GM12878 (cell line): ENCODE measurements at regions not wholly inside any gene's neighbourhood (a gene's known extent, or its start where the extent isn't known, plus 50 kb on each side); places are given as distances from the start of the nearest gene placed in this dataset.
A peak's percentile ranks its signal among the peaks of the same experiment; 100 is the strongest.
"Not testable (repeated sequence)": the region's sequence is repeated elsewhere in the genome, so short reads cannot be mapped to it uniquely, and the experiment has no call there.

ENCODE experiments used
- ATAC-seq: fragments of 200-7000 bp; cut with Tn5 transposase; 3 replicates; pipeline ENCODE4 v1.9.1; 2020; ENCODE audit warnings: mild to moderate bottlenecking, moderate library complexity
- BruUV-seq: library from RNA; stranded (reverse); fragments of 400-500 nt; replicated peaks from 2 replicates; lab custom pipeline; 2021; lab: Mats Ljungman, UMichigan
- CTCF ChIA-PET: fragments of 300-600 bp; sonication (Branson Sonifier 250); formaldehyde crosslinking; extraction: SDS; loops from one replicate; lab custom pipeline; 2021; ENCODE audit warnings: inconsistent platforms; lab: Yijun Ruan, JAX
- POLR2A ChIA-PET: fragments of 350-600 bp; formaldehyde crosslinking; extraction: SDS; loops from one replicate; lab custom pipeline; 2021; ENCODE audit warnings: inconsistent platforms; lab: Charles Lee
- RAD21 ChIA-PET: fragments of 300-600 bp; sonication (Branson Sonifier 250); formaldehyde crosslinking; loops from one replicate; lab custom pipeline; 2023; ENCODE audit warnings: antibody characterized with exemption; ENCODE audit not compliant: unreplicated experiment; lab: Charles Lee
- SMC1A ChIA-PET: fragments of 300-600 bp; sonication (Branson Sonifier 250); formaldehyde crosslinking; loops from one replicate; lab custom pipeline; 2023; ENCODE audit not compliant: unreplicated experiment, uncharacterized antibody; lab: Charles Lee
- DNase-seq: peaks from one replicate; pipeline ENCODE4 v3.0.0-alpha.2; 2011; ENCODE audit warnings: low read depth, low spot score
- FAIRE-seq: peaks from 3 replicates; lab custom pipeline; 2011; peaks lifted over from hg19 to GRCh38; lab: Jason Lieb, UNC
- H2AFZ ChIP-seq: 2 replicates; pipeline ENCODE4 v1.6.0; 2011; ENCODE audit warnings: low read depth, low read length, control low read depth; ENCODE audit not compliant: control insufficient read depth
- H3K27ac ChIP-seq: 2 replicates; pipeline ENCODE4 v1.5.1; 2011; ENCODE audit warnings: control low read depth; ENCODE audit not compliant: control insufficient read depth, insufficient read depth
- H3K27me3 ChIP-seq, 2 experiments: replicated peaks in 1 of 2; 2 replicates each; pipeline versions ENCODE4 v1.6.0 to v1.6.1; 2011; ENCODE audit warnings: low read length in 1 of 2; ENCODE audit not compliant: control insufficient read depth in 2 of 2, insufficient read depth in 2 of 2
- H3K36me3 ChIP-seq, 2 experiments: 2 replicates each; pipeline ENCODE4 v1.5.1; 2011; ENCODE audit warnings: low read length in 1 of 2; ENCODE audit not compliant: control insufficient read depth in 2 of 2, insufficient read depth in 2 of 2
- H3K4me1 ChIP-seq: 2 replicates; pipeline ENCODE4 v1.6.1; 2011; ENCODE audit warnings: mild to moderate bottlenecking, low read length, moderate library complexity, mixed read lengths; ENCODE audit not compliant: control insufficient read depth, insufficient read depth
- H3K4me2 ChIP-seq: 2 replicates; pipeline ENCODE4 v1.6.0; 2011; ENCODE audit warnings: control low read depth; ENCODE audit not compliant: control insufficient read depth, insufficient read depth
- H3K4me3 ChIP-seq: fragments of 200-600 bp; sonication (generic); 2 replicates; pipeline ENCODE4 v1.5.1; 2016
- H3K79me2 ChIP-seq: 2 replicates; pipeline ENCODE4 v1.6.0; 2011; ENCODE audit warnings: low read length; ENCODE audit not compliant: control insufficient read depth, insufficient read depth
- H3K9ac ChIP-seq: 2 replicates; pipeline ENCODE4 v1.8.0; 2011; ENCODE audit warnings: low read length, control low read depth, mixed read lengths; ENCODE audit not compliant: control insufficient read depth, insufficient read depth
- H3K9me3 ChIP-seq: replicated peaks from 3 replicates; pipeline ENCODE4 v1.5.1; 2011; ENCODE audit warnings: mild to moderate bottlenecking, low read length; ENCODE audit not compliant: control insufficient read depth, insufficient read depth
- H4K20me1 ChIP-seq: 2 replicates; pipeline ENCODE4 v1.6.0; 2011; ENCODE audit not compliant: control insufficient read depth, insufficient read depth
- BHLHE40 ChIP-seq, 2 experiments: fragments of 450-650 bp in 1 of 2; IDR thresholded peaks; 2 replicates each; pipeline ENCODE4 v1.6.1; 2011 to 2017; ENCODE audit warnings: low read depth in 2 of 2, borderline replicate concordance in 1 of 2, improper control_type of control experiment in 1 of 2, low read length in 1 of 2, mild to moderate bottlenecking in 1 of 2
- WGBS: methylation state at CpG from one replicate; pipeline ENCODE4 v1.1.6; 2016; ENCODE audit warnings: low lambda C conversion rate; ENCODE audit not compliant: insufficient replicate concordance, insufficient coverage; ENCODE audit errors: missing lambda C conversion rate; 5-methylcytosine and 5-hydroxymethylcytosine counted together
- in situ Hi-C: fragments of 300-500 bp; cut with MboI; formaldehyde crosslinking; loops from 9 replicates; pipeline ENCODE4 v1.14.3; 2018; ENCODE audit warnings: mixed read lengths
- intact Hi-C: fragments of 100-400 bp; cut with micrococcal nuclease; formaldehyde crosslinking; loops from one replicate; pipeline ENCODE4 v1.14.2; 2022; ENCODE audit not compliant: unreplicated experiment

DNA sequence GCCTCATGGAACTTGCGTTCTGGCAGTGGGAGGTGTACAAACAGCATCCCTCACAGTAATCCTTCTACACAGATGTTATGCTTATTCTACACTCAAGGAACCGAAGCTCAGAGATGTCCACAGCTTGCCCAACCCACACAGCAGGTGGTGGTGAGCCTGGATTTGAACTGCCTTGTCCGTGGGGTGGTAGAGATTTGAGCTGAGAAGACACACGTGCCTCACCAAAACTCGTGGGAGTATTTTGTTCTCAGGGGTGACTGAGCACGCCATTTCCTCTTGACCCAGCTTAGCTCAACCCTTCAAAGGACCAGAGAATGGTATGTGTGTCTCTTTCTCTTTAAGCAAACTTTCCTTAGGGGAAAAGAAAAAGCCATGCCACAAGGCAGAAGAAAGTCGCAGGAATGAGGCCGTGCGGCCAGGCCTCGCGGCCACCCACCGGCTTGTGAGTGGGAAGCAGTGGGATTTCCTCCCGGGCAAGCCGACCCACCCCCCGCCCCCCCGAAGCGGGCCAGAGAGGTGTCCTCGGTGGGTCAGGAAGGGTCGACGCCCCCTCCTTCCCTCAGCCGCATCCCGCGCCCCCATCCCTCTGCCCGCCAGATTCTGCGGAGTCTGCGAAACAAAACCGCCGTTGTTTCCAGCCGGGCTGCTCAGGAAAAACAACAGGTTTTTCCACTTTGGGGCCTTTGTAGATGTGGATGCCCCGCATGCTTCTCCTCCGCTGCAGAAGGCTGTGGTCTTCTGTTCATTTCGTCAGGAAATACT, 123.8 kb upstream of the ZNF469 start:
- H3K27me3 ChIP-seq, FAIRE-seq, in situ Hi-C loops: not testable (repeated sequence)

DNA sequence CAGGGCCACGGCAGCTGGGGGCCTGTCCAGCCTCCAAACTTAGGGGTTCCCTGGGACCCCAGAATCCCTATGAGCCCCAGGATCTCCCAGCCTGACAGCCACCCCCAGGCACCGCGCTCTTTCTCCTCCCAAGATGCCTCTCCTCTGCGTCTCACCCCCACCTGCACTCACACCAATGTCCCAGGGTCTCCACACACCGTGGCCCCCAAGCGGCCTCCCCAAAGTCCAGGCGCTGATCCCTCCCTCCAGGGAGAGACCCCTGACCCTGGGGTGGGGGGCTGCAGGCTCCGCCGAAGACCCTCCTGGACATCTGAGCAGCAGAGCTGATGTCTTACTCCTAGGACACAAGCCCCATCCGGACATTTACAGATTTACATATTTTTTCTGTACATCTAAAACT, 123.2 kb upstream of the ZNF469 start:
- H3K4me1 ChIP-seq, H3K36me3 ChIP-seq, H3K79me2 ChIP-seq, DNase-seq, H4K20me1 ChIP-seq, FAIRE-seq, H3K4me3 ChIP-seq, BruUV-seq, CTCF ChIA-PET, H3K4me2 ChIP-seq, H3K9me3 ChIP-seq, H3K27ac ChIP-seq, H3K27me3 ChIP-seq, RAD21 ChIA-PET, H3K9ac ChIP-seq, intact Hi-C loops, POLR2A ChIA-PET, SMC1A ChIA-PET, H2AFZ ChIP-seq, ATAC-seq, in situ Hi-C loops: not testable (repeated sequence)
- WGBS = 65% methylated on average over 7 of the region's 10 CpGs

More for the DNA sequence above, 123.8 kb upstream of the ZNF469 start:
- POLR2A ChIA-PET, DNase-seq, SMC1A ChIA-PET, BruUV-seq, CTCF ChIA-PET, H3K4me2 ChIP-seq, H3K9me3 ChIP-seq, H3K27ac ChIP-seq, H2AFZ ChIP-seq, RAD21 ChIA-PET, H3K4me1 ChIP-seq, H4K20me1 ChIP-seq, intact Hi-C loops, H3K79me2 ChIP-seq, H3K36me3 ChIP-seq, H3K9ac ChIP-seq, ATAC-seq, H3K4me3 ChIP-seq: not testable (repeated sequence)
- 8% methylated on average over 22 of the region's 32 CpGs for WGBS
- TF ChIP-seq BHLHE40 (IDR thresholded peaks at IDR 0.05; ENCODE audit: borderline replicate concordance in 1 of 2, low read depth in 2 of 2, low read length in 1 of 2) = peak in 1 of 2 experiments; percentile 36; a peak in 2 of 4 replicates
- TF ChIP-seq, all 136 proteins: peak for 1; not testable (repeated sequence) for 135

DNA sequence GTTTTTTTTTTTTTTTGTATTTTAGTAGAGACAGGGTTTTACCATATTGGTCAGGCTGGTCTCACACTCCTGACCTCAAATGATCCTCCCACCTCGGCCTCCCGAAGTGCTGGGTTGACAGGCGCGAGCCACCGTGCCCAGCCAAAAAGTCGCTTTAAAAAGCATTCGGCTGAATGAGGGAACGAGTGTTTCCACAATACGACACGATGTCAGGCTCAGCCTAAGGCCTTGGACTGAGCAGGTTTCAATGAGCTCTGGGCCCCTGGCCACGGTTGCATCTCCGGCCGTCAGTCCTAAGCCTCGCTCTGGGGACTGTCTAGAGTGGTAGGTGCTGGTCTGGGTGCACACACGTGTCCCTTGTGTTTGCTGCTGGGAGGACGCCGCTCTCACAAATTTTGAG, 122.6 kb upstream of the ZNF469 start:
- in situ Hi-C loops, H2AFZ ChIP-seq, H3K79me2 ChIP-seq, H3K27ac ChIP-seq, H4K20me1 ChIP-seq, ATAC-seq, POLR2A ChIA-PET, FAIRE-seq, H3K4me1 ChIP-seq, DNase-seq, H3K36me3 ChIP-seq, CTCF ChIA-PET, intact Hi-C loops, H3K9ac ChIP-seq, BruUV-seq, SMC1A ChIA-PET, H3K4me3 ChIP-seq, RAD21 ChIA-PET, H3K27me3 ChIP-seq, H3K9me3 ChIP-seq, H3K4me2 ChIP-seq: not testable (repeated sequence)
- 63% methylated on average over 17 of the region's 17 CpGs for WGBS
